ENCODE measurements at regions not wholly inside any gene's neighbourhood (a gene's known extent, or its start where the extent isn't known, plus 50 kb on each side); places are given as distances from the start of the nearest gene placed in this dataset.

DNA sequence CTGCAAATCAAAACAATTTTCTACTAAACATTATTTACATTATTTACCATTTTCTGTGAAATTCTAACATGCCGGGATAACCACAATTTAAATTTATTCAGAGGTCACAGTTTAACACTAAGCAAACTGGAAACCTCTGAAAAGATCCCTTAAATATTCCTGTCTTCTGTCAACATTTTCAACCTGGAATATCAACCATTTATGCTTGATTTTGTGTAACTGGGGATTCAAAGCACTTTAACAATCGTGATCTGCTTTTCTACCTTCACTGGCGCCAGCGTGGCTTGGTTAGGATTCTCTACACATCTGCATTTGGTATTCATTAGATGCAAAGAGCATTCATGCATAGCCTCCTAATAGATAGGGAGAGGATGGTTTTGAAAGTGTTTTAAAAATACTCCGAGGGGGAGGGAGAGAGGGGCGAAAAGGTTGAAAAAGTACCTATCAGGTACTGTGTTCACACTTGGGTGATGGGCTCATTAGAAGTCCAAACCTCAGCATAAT lies 59.9 kb upstream of the RAB12 start:
- FAIRE-seq = no peak
- TF ChIP-seq, protein P1, sequence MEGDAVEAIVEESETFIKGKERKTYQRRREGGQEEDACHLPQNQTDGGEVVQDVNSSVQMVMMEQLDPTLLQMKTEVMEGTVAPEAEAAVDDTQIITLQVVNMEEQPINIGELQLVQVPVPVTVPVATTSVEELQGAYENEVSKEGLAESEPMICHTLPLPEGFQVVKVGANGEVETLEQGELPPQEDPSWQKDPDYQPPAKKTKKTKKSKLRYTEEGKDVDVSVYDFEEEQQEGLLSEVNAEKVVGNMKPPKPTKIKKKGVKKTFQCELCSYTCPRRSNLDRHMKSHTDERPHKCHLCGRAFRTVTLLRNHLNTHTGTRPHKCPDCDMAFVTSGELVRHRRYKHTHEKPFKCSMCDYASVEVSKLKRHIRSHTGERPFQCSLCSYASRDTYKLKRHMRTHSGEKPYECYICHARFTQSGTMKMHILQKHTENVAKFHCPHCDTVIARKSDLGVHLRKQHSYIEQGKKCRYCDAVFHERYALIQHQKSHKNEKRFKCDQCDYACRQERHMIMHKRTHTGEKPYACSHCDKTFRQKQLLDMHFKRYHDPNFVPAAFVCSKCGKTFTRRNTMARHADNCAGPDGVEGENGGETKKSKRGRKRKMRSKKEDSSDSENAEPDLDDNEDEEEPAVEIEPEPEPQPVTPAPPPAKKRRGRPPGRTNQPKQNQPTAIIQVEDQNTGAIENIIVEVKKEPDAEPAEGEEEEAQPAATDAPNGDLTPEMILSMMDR (IDR thresholded peaks at IDR 0.05; ENCODE audit: insufficient read depth, missing control alignments) = no peak

DNA sequence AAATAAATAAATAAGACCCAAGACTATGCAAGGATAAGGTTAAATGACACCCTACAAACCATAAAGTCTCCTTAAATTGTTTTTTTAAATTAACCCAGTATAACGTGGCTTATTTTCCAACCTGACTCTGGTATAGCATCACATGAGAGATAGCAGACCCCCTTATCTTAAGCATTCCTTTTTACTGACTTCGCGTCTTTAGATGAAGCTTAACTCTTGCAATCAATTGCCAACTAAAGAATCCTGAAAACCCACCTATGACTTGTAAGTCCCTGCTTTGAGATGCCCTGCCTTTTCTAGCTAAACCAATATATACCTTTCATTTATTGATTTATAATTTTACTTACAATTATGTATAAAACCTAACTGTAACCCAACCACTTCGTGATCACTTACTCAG lies 57.1 kb upstream of the RAB12 start:
- DNase-seq (ENCODE audit: insufficient read length, low spot score) (no peak), FAIRE-seq (no peak)
- TF ChIP-seq, protein P1 (IDR thresholded peaks at IDR 0.05; ENCODE audit: insufficient read depth, missing control alignments) = no peak

More for the DNA sequence above, 59.9 kb upstream of the RAB12 start:
- DNase-seq (ENCODE audit: insufficient read length, low spot score) = no peak

DNA sequence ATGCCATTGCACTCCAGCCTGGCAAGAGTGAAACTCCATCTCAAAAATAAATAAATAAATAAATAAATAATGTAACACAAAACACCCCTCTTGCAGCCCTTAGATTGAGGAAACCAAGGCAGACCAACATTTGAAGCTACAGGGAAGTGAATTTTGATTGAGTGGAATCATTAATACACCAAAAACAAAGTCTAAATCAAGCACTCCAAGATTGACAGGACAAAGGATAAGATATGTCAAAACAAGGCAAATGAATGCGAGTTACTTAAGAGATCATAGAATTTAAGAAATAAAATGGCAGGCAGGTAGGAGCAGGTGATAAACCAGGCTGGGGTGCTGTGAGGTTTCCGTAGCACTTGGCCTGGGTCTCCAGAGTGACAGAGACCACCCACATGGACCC lies 54.9 kb upstream of the RAB12 start:
- TF ChIP-seq, protein P1 (IDR thresholded peaks at IDR 0.05; ENCODE audit: insufficient read depth, missing control alignments) = no peak
- no peak for DNase-seq (ENCODE audit: insufficient read length, low spot score)
- FAIRE-seq = no peak

DNA sequence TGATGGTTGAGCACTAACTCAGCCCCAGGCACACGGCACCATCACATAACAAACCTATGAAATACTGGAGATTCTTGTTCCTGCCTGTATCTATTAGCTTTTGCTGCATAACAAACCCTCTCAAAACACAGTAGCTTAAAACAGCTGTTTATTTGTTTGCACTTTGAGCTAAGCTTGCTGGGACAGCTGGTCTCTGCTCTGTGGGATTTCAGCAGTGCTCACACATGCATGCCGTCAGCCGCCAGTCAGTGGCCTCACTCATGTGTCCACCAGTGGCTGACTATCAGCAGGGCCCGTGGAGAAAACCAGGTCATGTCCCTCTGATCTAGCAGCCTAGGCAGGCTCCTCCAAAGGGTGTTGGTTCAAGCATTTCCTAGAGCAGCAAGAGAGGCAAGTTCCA lies 52.8 kb upstream of the RAB12 start:
- TF ChIP-seq, protein P1 (IDR thresholded peaks at IDR 0.05; ENCODE audit: insufficient read depth, missing control alignments) = no peak
- FAIRE-seq (no peak), DNase-seq (ENCODE audit: insufficient read length, low spot score) (no peak)
